PC-9 (cell line): ENCODE measurements at regions not wholly inside any gene's neighbourhood (a gene's known extent, or its start where the extent isn't known, plus 50 kb on each side); places are given as distances from the start of the nearest gene placed in this dataset.
"Not testable (repeated sequence)": the region's sequence is repeated elsewhere in the genome, so short reads cannot be mapped to it uniquely, and the experiment has no call there.

Experiments used
- BruUV-seq: library from RNA; stranded (reverse); fragments of 400-500 nt; replicated peaks from 2 replicates; lab custom pipeline; 2021; lab: Mats Ljungman, UMichigan
- CTCF ChIA-PET: fragments of 300-600 bp; sonication (Branson Sonifier 250); formaldehyde crosslinking; loops from one replicate; lab custom pipeline; 2022; ENCODE audit warnings: antibody characterized with exemption; lab: Charles Lee
- POLR2A ChIA-PET: fragments of 300-600 bp; sonication (Branson Sonifier 250); formaldehyde crosslinking; loops from one replicate; lab custom pipeline; 2022; ENCODE audit warnings: antibody characterized with exemption; ENCODE audit not compliant: unreplicated experiment; lab: Charles Lee
- DNase-seq, 2 experiments: peaks; one replicate each; pipeline versions ENCODE4 v3.0.0 to v3.0.0-alpha.2; 2015 to 2022; ENCODE audit warnings: mixed read lengths in 1 of 2
- H2AFZ ChIP-seq: fragments of 200-600 bp; sonication (generic); 2 replicates; pipeline ENCODE4 v1.8.1; 2017; ENCODE audit warnings: antibody characterized with exemption
- H3F3A ChIP-seq: fragments of 200-600 bp; sonication (generic); 2 replicates; pipeline ENCODE4 v1.8.1; 2017; ENCODE audit warnings: antibody characterized with exemption, mild to moderate bottlenecking, low read depth; ENCODE audit not compliant: insufficient read depth
- H3K27ac ChIP-seq: fragments of 200-600 bp; sonication (generic); 2 replicates; pipeline ENCODE4 v1.6.1; 2016; ENCODE audit warnings: mixed run types
- H3K27me3 ChIP-seq: fragments of 200-600 bp; sonication (generic); 2 replicates; pipeline ENCODE4 v1.6.1; 2016; ENCODE audit warnings: low read depth, mixed run types; ENCODE audit not compliant: insufficient read depth
- H3K36me3 ChIP-seq: fragments of 200-600 bp; sonication (generic); 2 replicates; pipeline ENCODE4 v1.6.1; 2016; ENCODE audit warnings: low read depth, mixed run types
- H3K4me1 ChIP-seq: fragments of 200-600 bp; sonication (generic); replicated peaks from 2 replicates; pipeline ENCODE4 v1.6.1; 2016; ENCODE audit warnings: mixed run types; ENCODE audit not compliant: insufficient read depth
- H3K4me2 ChIP-seq: fragments of 200-600 bp; sonication (generic); 2 replicates; pipeline ENCODE4 v1.6.1; 2017; ENCODE audit warnings: mixed run types
- H3K4me3 ChIP-seq: fragments of 200-600 bp; sonication (generic); 2 replicates; pipeline ENCODE4 v1.6.1; 2016; ENCODE audit warnings: mixed run types
- H3K79me2 ChIP-seq: fragments of 200-600 bp; sonication (generic); 2 replicates; pipeline ENCODE4 v1.6.1; 2017; ENCODE audit warnings: low read depth, mixed run types
- H3K9me2 ChIP-seq: fragments of 200-600 bp; sonication (generic); 2 replicates; pipeline ENCODE4 v1.8.1; 2017; ENCODE audit warnings: mild to moderate bottlenecking; ENCODE audit not compliant: insufficient read depth
- H3K9me3 ChIP-seq: fragments of 200-600 bp; sonication (generic); 2 replicates; pipeline ENCODE4 v1.8.1; 2016; ENCODE audit warnings: low read depth; ENCODE audit not compliant: insufficient read depth
- H4K20me1 ChIP-seq: fragments of 200-600 bp; sonication (generic); 2 replicates; pipeline ENCODE4 v1.8.1; 2017; ENCODE audit not compliant: insufficient read depth
- CTCF ChIP-seq: fragments of 200-600 bp; sonication (generic); conservative IDR thresholded peaks from 2 replicates; pipeline ENCODE4 v1.6.1; 2017; ENCODE audit warnings: mixed run types, antibody characterized with exemption, mild to moderate bottlenecking, moderate library complexity
- EZH2 ChIP-seq: fragments of 200-600 bp; sonication (generic); IDR thresholded peaks from 2 replicates; pipeline ENCODE4 v1.8.0; 2017; ENCODE audit warnings: antibody characterized with exemption, low read depth
- intact Hi-C: fragments of 100-400 bp; cut with micrococcal nuclease; formaldehyde crosslinking; loops from one replicate; pipeline ENCODE4 v1.10.0; 2022; ENCODE audit not compliant: unreplicated experiment

GRCh38 chr5:162684145-162684544 is 616.6 kb downstream of the GABRG2 start:
- H3K27me3 ChIP-seq, result no peaks in the 10 kb centered on the region
- DNase-seq, result no peak
- H3F3A ChIP-seq, result no peaks in the 10 kb centered on the region
- H3K9me3 ChIP-seq, result no peaks in the 10 kb centered on the region
- intact Hi-C loops, result no loop called here
- no peak overlapping the region for H2AFZ ChIP-seq
- H3K4me2 ChIP-seq, result no peak overlapping the region
- H3K36me3 ChIP-seq, result no peaks in the 10 kb centered on the region
- no peaks in the 10 kb centered on the region for H3K9me2 ChIP-seq
- BruUV-seq, result no TSS peak
- POLR2A ChIA-PET, result no interaction called here
- H3K79me2 ChIP-seq, result no peaks in the 10 kb centered on the region
- H3K27ac ChIP-seq, result no peak overlapping the region
- CTCF ChIA-PET, result no interaction called here
- TF ChIP-seq EZH2 (no peak), CTCF (no peak)
- H3K4me1 ChIP-seq, result no peaks in the 10 kb centered on the region
- no peaks in the 10 kb centered on the region for H4K20me1 ChIP-seq
- H3K4me3 ChIP-seq, result no peak overlapping the region

GRCh38 chr5:162685302-162685701 is 617.7 kb downstream of the GABRG2 start:
- H4K20me1 ChIP-seq, result no peaks in the 10 kb centered on the region
- H3K9me2 ChIP-seq, result no peaks in the 10 kb centered on the region
- no peak overlapping the region for H3K27ac ChIP-seq
- no peaks in the 10 kb centered on the region for H3K4me1 ChIP-seq
- ChIA-PET CTCF (no interaction called here), POLR2A (no interaction called here)
- H2AFZ ChIP-seq, result no peak overlapping the region
- no peak overlapping the region for H3K4me2 ChIP-seq
- H3F3A ChIP-seq, result no peaks in the 10 kb centered on the region
- H3K27me3 ChIP-seq, result no peaks in the 10 kb centered on the region
- no peaks in the 10 kb centered on the region for H3K9me3 ChIP-seq
- BruUV-seq, result no TSS peak
- intact Hi-C loops, result no loop called here
- no peaks in the 10 kb centered on the region for H3K79me2 ChIP-seq
- H3K36me3 ChIP-seq, result no peaks in the 10 kb centered on the region
- TF ChIP-seq EZH2 (no peak), CTCF (no peak)
- DNase-seq, result no peak
- H3K4me3 ChIP-seq, result no peak overlapping the region

DNA sequence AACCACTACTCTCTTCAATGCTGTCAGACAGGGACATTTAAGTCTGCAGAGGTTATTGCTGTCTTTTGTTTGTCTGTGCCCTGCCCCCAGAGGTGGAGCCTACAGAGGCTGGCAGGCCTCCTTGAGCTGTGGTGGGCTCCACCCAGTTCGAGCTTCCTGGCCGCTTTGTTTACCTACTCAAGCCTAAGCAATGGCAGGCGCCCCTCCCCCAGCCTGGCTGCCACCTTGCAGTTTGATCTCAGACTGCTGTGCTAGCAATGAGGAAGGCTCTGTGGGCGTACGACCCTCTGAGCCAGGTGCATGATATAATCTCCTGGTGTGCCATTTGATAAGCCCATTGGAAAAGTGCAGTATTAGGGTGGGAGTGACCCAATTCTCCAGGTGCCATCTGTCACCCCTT is 628.7 kb downstream of the GABRG2 start:
- H3K4me1 ChIP-seq, H3K36me3 ChIP-seq, CTCF ChIA-PET, H3K4me3 ChIP-seq, H3K79me2 ChIP-seq, POLR2A ChIA-PET, H3F3A ChIP-seq, H4K20me1 ChIP-seq, H3K9me3 ChIP-seq, H3K9me2 ChIP-seq, intact Hi-C loops, H3K27ac ChIP-seq, BruUV-seq, DNase-seq, H3K27me3 ChIP-seq, H2AFZ ChIP-seq, H3K4me2 ChIP-seq: not testable (repeated sequence)

GRCh38 chr5:162699361-162699760 is 631.8 kb downstream of the GABRG2 start:
- no peak overlapping the region for H3K27ac ChIP-seq
- ChIA-PET POLR2A (no interaction called here), CTCF (interaction anchor here (0.7 kb wide), 1 partner anchor 649 kb away, joined by 7 read pairs; no protein-coding TSS in a partner anchor)
- no peaks in the 10 kb centered on the region for H3K79me2 ChIP-seq
- H4K20me1 ChIP-seq, result no peaks in the 10 kb centered on the region
- no peaks in the 10 kb centered on the region for H3K9me3 ChIP-seq
- no peak overlapping the region for H2AFZ ChIP-seq
- intact Hi-C loops, result no loop called here
- H3K4me2 ChIP-seq, result no peak overlapping the region
- H3K9me2 ChIP-seq, result no peaks in the 10 kb centered on the region
- no peaks in the 10 kb centered on the region for H3K27me3 ChIP-seq
- H3K36me3 ChIP-seq, result no peaks in the 10 kb centered on the region
- no peaks in the 10 kb centered on the region for H3K4me1 ChIP-seq
- H3F3A ChIP-seq, result no peaks in the 10 kb centered on the region
- DNase-seq, result no peak
- BruUV-seq, result no TSS peak
- H3K4me3 ChIP-seq, result no peak overlapping the region
- no peak for TF ChIP-seq EZH2
